K562 (cell line): ENCODE measurements at regions not wholly inside any gene's neighbourhood (a gene's known extent, or its start where the extent isn't known, plus 50 kb on each side); places are given as distances from the start of the nearest gene placed in this dataset.
A peak's percentile ranks its signal among the peaks of the same experiment; 100 is the strongest.

Source experiments
- ADNP ChIP-seq: fragments of 200-800 bp; sonication (Bioruptor generic); IDR thresholded peaks from 2 replicates; pipeline ENCODE4 v1.6.1; 2016; ENCODE audit warnings: missing genetic modification characterization, missing compliant biosample characterization
- BRD4 ChIP-seq: fragments of 200-600 bp; sonication (generic); IDR thresholded peaks from 2 replicates; pipeline ENCODE4 v1.6.1; 2017; ENCODE audit warnings: inconsistent platforms
- DMBX1 ChIP-seq: fragments of 250-450 bp; sonication (Bioruptor Pico); IDR thresholded peaks from 2 replicates; pipeline ENCODE4 v1.8.0; 2022; ENCODE audit warnings: inconsistent platforms, mild to moderate bottlenecking, moderate library complexity, borderline replicate concordance
- E2F3 ChIP-seq: fragments of 250-450 bp; sonication (Bioruptor Pico); IDR thresholded peaks from 2 replicates; pipeline ENCODE4 v1.4.0; 2020; ENCODE audit warnings: mild to moderate bottlenecking
- ELK1 ChIP-seq: sonication (generic); formaldehyde crosslinking; IDR thresholded peaks from 2 replicates; pipeline ENCODE4 v1.8.1; 2022; ENCODE audit warnings: missing genetic modification reagents
- ETV5 ChIP-seq: sonication (generic); formaldehyde crosslinking; IDR thresholded peaks from 2 replicates; pipeline ENCODE4 v1.4.0; 2020; ENCODE audit warnings: low read depth, mild to moderate bottlenecking, missing genetic modification reagents
- HEY1 ChIP-seq: fragments of 250-450 bp; sonication (Bioruptor Pico); IDR thresholded peaks from 2 replicates; pipeline ENCODE4 v1.5.0; 2020; ENCODE audit warnings: mild to moderate bottlenecking, moderate library complexity, borderline replicate concordance
- HMGN3 ChIP-seq: IDR thresholded peaks from 2 replicates; pipeline ENCODE4 v1.6.1; 2011; ENCODE audit warnings: borderline replicate concordance, low read depth, mild to moderate bottlenecking, mixed read lengths, low read length; ENCODE audit not compliant: insufficient read length; ENCODE audit errors: extremely low read depth
- HNRNPLL ChIP-seq: fragments of 200-400 bp; formaldehyde crosslinking; IDR thresholded peaks from 2 replicates; pipeline ENCODE4 v1.6.1; 2017; ENCODE audit warnings: low read length, low read depth, mild to moderate bottlenecking; ENCODE audit not compliant: poor library complexity, severe bottlenecking
- KDM4B ChIP-seq, 2 experiments: fragments of 450-650 bp in 1 of 2; sonication (generic) in 1 of 2; IDR thresholded peaks; 2 replicates each; pipeline ENCODE4 v1.6.1; 2016 to 2017; ENCODE audit warnings: borderline replicate concordance in 2 of 2, antibody characterized with exemption in 1 of 2, low read depth in 1 of 2, mild to moderate bottlenecking in 1 of 2
- MAFF ChIP-seq: IDR thresholded peaks from 2 replicates; pipeline ENCODE4 v1.6.1; 2012; ENCODE audit warnings: low read length, improper control_type of control experiment
- MEIS2 ChIP-seq: fragments of 450-650 bp; IDR thresholded peaks from 2 replicates; pipeline ENCODE4 v1.6.1; 2014; ENCODE audit warnings: mild to moderate bottlenecking; ENCODE audit not compliant: partially characterized antibody
- RAD51 ChIP-seq: fragments of 450-650 bp; IDR thresholded peaks from 2 replicates; pipeline ENCODE4 v1.7.1; 2016; ENCODE audit warnings: low read depth, mild to moderate bottlenecking, borderline replicate concordance
- RBM34 ChIP-seq: fragments of 200-400 bp; formaldehyde crosslinking; IDR thresholded peaks from 2 replicates; pipeline ENCODE4 v1.6.1; 2018; ENCODE audit warnings: low read length, borderline replicate concordance; ENCODE audit not compliant: insufficient read depth
- SRSF3 ChIP-seq: fragments of 200-400 bp; formaldehyde crosslinking; IDR thresholded peaks from 2 replicates; pipeline ENCODE4 v1.6.1; 2016; ENCODE audit warnings: mild to moderate bottlenecking, low read length, moderate library complexity; ENCODE audit not compliant: insufficient read depth
- SRSF7 ChIP-seq: fragments of 200-400 bp; formaldehyde crosslinking; optimal IDR thresholded peaks from 2 replicates; pipeline ENCODE3; 2017; ENCODE audit warnings: mild to moderate bottlenecking, low read depth, low read length
- STAT6 ChIP-seq: sonication (generic); formaldehyde crosslinking; IDR thresholded peaks from 2 replicates; pipeline ENCODE4 v1.8.1; 2023; ENCODE audit warnings: mild to moderate bottlenecking, missing genetic modification reagents
- SUPT5H ChIP-seq: fragments of 450-650 bp; IDR thresholded peaks from 2 replicates; pipeline ENCODE4 v1.6.1; 2016
- ZHX1 ChIP-seq: fragments of 150-350 bp; conservative IDR thresholded peaks from 2 replicates; pipeline ENCODE4 v1.6.1; 2014; ENCODE audit warnings: low read length
- ZKSCAN8 ChIP-seq: fragments of 200-800 bp; sonication (Bioruptor generic); IDR thresholded peaks from 2 replicates; pipeline ENCODE4 v1.6.1; 2016; ENCODE audit warnings: missing genetic modification characterization, missing compliant biosample characterization
- ZNF224 ChIP-seq: sonication (generic); formaldehyde crosslinking; IDR thresholded peaks from 2 replicates; pipeline ENCODE4 v1.8.0; 2022; ENCODE audit warnings: mild to moderate bottlenecking, missing genetic modification reagents
- ZNF3 ChIP-seq: fragments of 250-450 bp; sonication (Bioruptor Pico); IDR thresholded peaks from 2 replicates; pipeline ENCODE4 v1.5.0; 2021; ENCODE audit warnings: mild to moderate bottlenecking, moderate library complexity
- ZNF589 ChIP-seq: fragments of 200-800 bp; sonication (Bioruptor generic); IDR thresholded peaks from 2 replicates; pipeline ENCODE4 v1.6.1; 2016; ENCODE audit warnings: low read depth, missing genetic modification characterization, missing compliant biosample characterization
- ZNF785 ChIP-seq: fragments of 250-450 bp; sonication (Bioruptor Pico); IDR thresholded peaks from 2 replicates; pipeline ENCODE4 v1.4.0; 2020; ENCODE audit warnings: mild to moderate bottlenecking

GRCh38 chr10:33008499-33009243, 50.6 kb upstream of the ITGB1 start (continued):
- TF ChIP-seq ELK1 (CRISPR knock-in tag) (no peak), RAD51 (0 out of 2 replicates have a peak, but pooled peaks have one; percentile 7), ZNF3 (CRISPR knock-in tag) (no peak), ZNF589 (CRISPR knock-in tag) (no peak), E2F3 (CRISPR knock-in tag) (no peak), ETV5 (CRISPR knock-in tag) (no peak), RBM34 (no peak), ZNF224 (no peak), ADNP (tag) (no peak), STAT6 (CRISPR knock-in tag) (no peak), BRD4 (no peak), HNRNPLL (no peak), HMGN3 (no peak), KDM4B (IDR thresholded peaks at IDR 0.05; ENCODE audit: borderline replicate concordance in 2 of 2, low read depth in 1 of 2) (no peak), MAFF (no peak), SRSF3 (no peak), HEY1 (CRISPR knock-in tag) (no peak), ZNF785 (CRISPR knock-in tag) (no peak), SUPT5H (no peak), DMBX1 (CRISPR knock-in tag) (no peak), ZHX1 (no peak), SRSF7 (no peak), MEIS2 (no peak), ZKSCAN8 (CRISPR knock-in tag) (no peak)
